ENCODE measurements at regions not wholly inside any gene's neighbourhood (a gene's known extent, or its start where the extent isn't known, plus 50 kb on each side); places are given as distances from the start of the nearest gene placed in this dataset.

GRCh38 chr3:194868831-194869230 lies 183.1 kb downstream of the FAM43A start:
- no peak for TF ChIP-seq CTCF (conservative IDR thresholded peaks at IDR 0.05)
- no peak for TF ChIP-seq EZH2 (IDR thresholded peaks at IDR 0.05; ENCODE audit: low read depth)
